ENCODE measurements at regions not wholly inside any gene's neighbourhood (a gene's known extent, or its start where the extent isn't known, plus 50 kb on each side); places are given as distances from the start of the nearest gene placed in this dataset.
A peak's percentile ranks its signal among the peaks of the same experiment; 100 is the strongest.

GRCh38 chr9:108762348-108763055, 93.3 kb downstream of the ACTL7B start:
- H3K4me1 ChIP-seq (replicated peaks in 1 of 2) = no peaks in the 10 kb centered on the region
- DNase-seq = no peak
- no peak overlapping the region for H3K4me3 ChIP-seq
- H3K9me3 ChIP-seq (replicated peaks in 1 of 3) = no peaks in the 10 kb centered on the region
- WGBS, 4 donors = 63 to 79% (median 70%) methylated on average over 13 of the region's 13 CpGs
- H3K36me3 ChIP-seq (replicated peaks in 1 of 2) = no peaks in the 10 kb centered on the region
- TF ChIP-seq CTCF (IDR thresholded peaks at IDR 0.05) (no peak), POLR2A (IDR thresholded peaks at IDR 0.05) (no peak)
- intact Hi-C loops (cut with DNase I) = no loop called here
- no peak overlapping the region for H3K27ac ChIP-seq
- H3K27me3 ChIP-seq = no peaks in the 10 kb centered on the region

GRCh38 chr9:108761655-108762347, 94.0 kb downstream of the ACTL7B start:
- no peak for TF ChIP-seq POLR2A (IDR thresholded peaks at IDR 0.05)
- peak; percentile 68 to 90 (median 85) for TF ChIP-seq CTCF (IDR thresholded peaks at IDR 0.05)
- H3K4me1 ChIP-seq (replicated peaks in 1 of 2) = no peaks in the 10 kb centered on the region
- no peak overlapping the region for H3K27ac ChIP-seq
- peak; percentile 50 to 81 (median 63) for DNase-seq
- H3K4me3 ChIP-seq = no peak overlapping the region
- no peaks in the 10 kb centered on the region for H3K27me3 ChIP-seq
- no peaks in the 10 kb centered on the region for H3K9me3 ChIP-seq (replicated peaks in 1 of 3)
- 18 to 27% (median 26%) methylated on average over 9 of the region's 9 CpGs for WGBS, 4 donors
- no peaks in the 10 kb centered on the region for H3K36me3 ChIP-seq (replicated peaks in 1 of 2)
- intact Hi-C loops (cut with DNase I) = no loop called here

GRCh38 chr9:108760841-108761240, 94.9 kb downstream of the ACTL7B start:
- Histone ChIP-seq H3K4me1 (replicated peaks in 1 of 2) (no peaks in the 10 kb centered on the region), H3K27me3 (no peaks in the 10 kb centered on the region), H3K4me3 (no peak overlapping the region), H3K27ac (no peak overlapping the region), H3K9me3 (replicated peaks in 1 of 3) (no peaks in the 10 kb centered on the region), H3K36me3 (replicated peaks in 1 of 2) (no peaks in the 10 kb centered on the region)
- WGBS, 4 donors = 86 to 92% (median 90%) methylated on average over 2 of the region's 2 CpGs
- TF ChIP-seq CTCF (IDR thresholded peaks at IDR 0.05) (no peak), POLR2A (IDR thresholded peaks at IDR 0.05) (no peak)
- intact Hi-C loops (cut with DNase I) = no loop called here
- no peak for DNase-seq

- no peak for DNase-seq
- Histone ChIP-seq H3K36me3 (replicated peaks in 1 of 2) (no peaks in the 10 kb centered on the region), H3K4me3 (no peak overlapping the region), H3K27ac (no peak overlapping the region), H3K27me3 (no peaks in the 10 kb centered on the region), H3K9me3 (replicated peaks in 1 of 3) (no peaks in the 10 kb centered on the region), H3K4me1 (replicated peaks in 1 of 2) (no peaks in the 10 kb centered on the region)
- WGBS, 4 donors = 74 to 91% (median 85%) methylated on average over 2 of the region's 2 CpGs
- intact Hi-C loops (cut with DNase I) = no loop called here
- no peak for TF ChIP-seq CTCF (IDR thresholded peaks at IDR 0.05)
These were observed 96.0 kb downstream of the ACTL7B start for GRCh38 chr9:108759835-108760234.

Measured in adrenal gland (tissue), 9 donors.